Kasumi-1 (cell line): ENCODE measurements at regions not wholly inside any gene's neighbourhood (a gene's known extent, or its start where the extent isn't known, plus 50 kb on each side); places are given as distances from the start of the nearest gene placed in this dataset.

ENCODE experiments used
- DNase-seq, 2 experiments: peaks; one replicate each; lab custom pipeline; 2025; lab: John Stamatoyannopoulos, UW

GRCh38 chr5:7955476-7955875 lies 86.5 kb downstream of the MTRR start:
- no peak for DNase-seq

GRCh38 chr5:7957329-7957728 lies 88.4 kb downstream of the MTRR start:
- DNase-seq = no peak

- DNase-seq = no peak
Observed at GRCh38 chr5:7960142-7960541, 91.2 kb downstream of the MTRR start.

GRCh38 chr5:7961540-7961939 lies 92.6 kb downstream of the MTRR start:
- DNase-seq = no peak

GRCh38 chr5:7970816-7971215 lies 101.9 kb downstream of the MTRR start:
- no peak for DNase-seq

- no peak for DNase-seq
Observed at GRCh38 chr5:7976411-7977190, 107.7 kb downstream of the MTRR start.

GRCh38 chr5:7978114-7978513 lies 109.2 kb downstream of the MTRR start:
- DNase-seq = no peak

- DNase-seq = peak; percentile 30 to 57
Observed at GRCh38 chr5:7978991-7979390, 110.0 kb downstream of the MTRR start.

- no peak for DNase-seq
Observed at GRCh38 chr5:7980881-7981280, 111.9 kb downstream of the MTRR start.

GRCh38 chr5:7983433-7983832 lies 114.5 kb downstream of the MTRR start:
- no peak for DNase-seq

- DNase-seq = no peak
Observed at GRCh38 chr5:7991125-7991821, 122.3 kb downstream of the MTRR start.

- DNase-seq = no peak
Observed at GRCh38 chr5:7995688-7996294, 126.8 kb downstream of the MTRR start.

GRCh38 chr5:8005416-8005815 lies 136.5 kb downstream of the MTRR start:
- DNase-seq = no peak

GRCh38 chr5:8012131-8012977 lies 143.4 kb downstream of the MTRR start:
- DNase-seq = no peak

- no peak for DNase-seq
Observed at GRCh38 chr5:8013948-8014710, 145.2 kb downstream of the MTRR start.

- DNase-seq = peak; percentile 92
Observed at GRCh38 chr5:8019719-8020218, 150.8 kb downstream of the MTRR start.

- no peak for DNase-seq
Observed at GRCh38 chr5:8020861-8021514, 152.0 kb downstream of the MTRR start.

- DNase-seq = no peak
Observed at GRCh38 chr5:8028243-8028642, 159.3 kb downstream of the MTRR start.

- DNase-seq = no peak
Observed at GRCh38 chr5:8033261-8033660, 164.3 kb downstream of the MTRR start.

- no peak for DNase-seq
Observed at GRCh38 chr5:8034852-8035251, 165.9 kb downstream of the MTRR start.

GRCh38 chr5:8048920-8049319 lies 180.0 kb downstream of the MTRR start:
- DNase-seq = no peak
